HUES48 (cell line): ENCODE measurements at regions not wholly inside any gene's neighbourhood (a gene's known extent, or its start where the extent isn't known, plus 50 kb on each side); places are given as distances from the start of the nearest gene placed in this dataset.
"Not testable (repeated sequence)": the region's sequence is repeated elsewhere in the genome, so short reads cannot be mapped to it uniquely, and the experiment has no call there.

Experiments used
- H3K27ac ChIP-seq: one replicate; pipeline ENCODE4 v1.7.0; 2013; ENCODE audit warnings: low read depth, low read length, inconsistent platforms
- H3K27me3 ChIP-seq: 2 replicates; pipeline ENCODE4 v1.6.1; 2013; ENCODE audit warnings: mild to moderate bottlenecking, low read length; ENCODE audit not compliant: control insufficient read depth, insufficient read depth
- H3K36me3 ChIP-seq: 2 replicates; pipeline ENCODE4 v1.6.1; 2013; ENCODE audit warnings: low read length; ENCODE audit not compliant: control insufficient read depth, insufficient read depth
- H3K4me1 ChIP-seq: 2 replicates; pipeline ENCODE4 v1.6.1; 2013; ENCODE audit warnings: mild to moderate bottlenecking, low read length; ENCODE audit not compliant: control insufficient read depth, insufficient read depth
- H3K4me3 ChIP-seq: 2 replicates; pipeline ENCODE4 v1.5.1; 2013; ENCODE audit warnings: mild to moderate bottlenecking, low read depth, low read length
- H3K9ac ChIP-seq: 2 replicates; pipeline ENCODE4 v1.6.1; 2013; ENCODE audit warnings: mild to moderate bottlenecking, low read depth, low read length, moderate library complexity
- H3K9me3 ChIP-seq: 2 replicates; pipeline ENCODE4 v1.6.1; 2013; ENCODE audit warnings: low read length; ENCODE audit not compliant: control insufficient read depth, insufficient read depth

GRCh38 chr5:87121304-87122150, 146.2 kb upstream of the RASA1 start:
- Histone ChIP-seq H3K4me3 (no peak overlapping the region), H3K36me3 (no peaks in the 10 kb centered on the region), H3K27ac (no peak overlapping the region), H3K9me3 (no peaks in the 10 kb centered on the region), H3K27me3 (no peaks in the 10 kb centered on the region), H3K4me1 (peaks cover 4% of the 10 kb centered on the region; the same call in 1 of the 2 replicates), H3K9ac (no peak overlapping the region)

- Histone ChIP-seq H3K9ac (no peak overlapping the region), H3K4me3 (no peak overlapping the region), H3K4me1 (peaks cover 4% of the 10 kb centered on the region; the same call in 1 of the 2 replicates), H3K36me3 (no peaks in the 10 kb centered on the region), H3K27me3 (no peaks in the 10 kb centered on the region), H3K27ac (no peak overlapping the region), H3K9me3 (no peaks in the 10 kb centered on the region)
Measured at GRCh38 chr5:87122151-87122977, 145.3 kb upstream of the RASA1 start.

GRCh38 chr5:87125766-87126165, 141.9 kb upstream of the RASA1 start:
- Histone ChIP-seq H3K27me3 (no peaks in the 10 kb centered on the region), H3K36me3 (no peaks in the 10 kb centered on the region), H3K4me3 (no peak overlapping the region), H3K4me1 (peaks cover 4% of the 10 kb centered on the region; the same call in 1 of the 2 replicates), H3K9ac (no peak overlapping the region), H3K9me3 (no peaks in the 10 kb centered on the region), H3K27ac (no peak overlapping the region)

GRCh38 chr5:87126869-87127268, 140.8 kb upstream of the RASA1 start:
- no peaks in the 10 kb centered on the region for H3K36me3 ChIP-seq
- no peak overlapping the region for H3K27ac ChIP-seq

GRCh38 chr5:87127426-87127825, 140.3 kb upstream of the RASA1 start:
- H3K27ac ChIP-seq: no peak overlapping the region
- H3K36me3 ChIP-seq: no peaks in the 10 kb centered on the region

More at GRCh38 chr5:87126869-87127268, 140.8 kb upstream of the RASA1 start:
- Histone ChIP-seq H3K9ac (no peak overlapping the region), H3K4me1 (peaks cover 4% of the 10 kb centered on the region; the same call in 1 of the 2 replicates), H3K9me3 (no peaks in the 10 kb centered on the region), H3K27me3 (no peaks in the 10 kb centered on the region), H3K4me3 (no peak overlapping the region)

GRCh38 chr5:87127956-87128687, 139.6 kb upstream of the RASA1 start:
- H3K9me3 ChIP-seq: no peaks in the 10 kb centered on the region
- peaks cover 3% of the 10 kb centered on the region; the same call in 1 of the 2 replicates for H3K4me1 ChIP-seq
- H3K36me3 ChIP-seq: no peaks in the 10 kb centered on the region
- no peak overlapping the region for H3K4me3 ChIP-seq
- H3K9ac ChIP-seq: no peak overlapping the region
- H3K27me3 ChIP-seq: no peaks in the 10 kb centered on the region
- no peak overlapping the region for H3K27ac ChIP-seq

More at GRCh38 chr5:87127426-87127825, 140.3 kb upstream of the RASA1 start:
- Histone ChIP-seq H3K9ac (no peak overlapping the region), H3K4me3 (no peak overlapping the region), H3K9me3 (no peaks in the 10 kb centered on the region), H3K27me3 (no peaks in the 10 kb centered on the region), H3K4me1 (peaks cover 4% of the 10 kb centered on the region; the same call in 1 of the 2 replicates)

GRCh38 chr5:87129046-87129445, 138.6 kb upstream of the RASA1 start:
- no peak overlapping the region for H3K27ac ChIP-seq
- H3K4me1 ChIP-seq: no peaks in the 10 kb centered on the region
- no peaks in the 10 kb centered on the region for H3K27me3 ChIP-seq
- H3K9me3 ChIP-seq: no peaks in the 10 kb centered on the region
- no peak overlapping the region for H3K9ac ChIP-seq
- H3K36me3 ChIP-seq: no peaks in the 10 kb centered on the region
- H3K4me3 ChIP-seq: no peak overlapping the region

- H3K4me1 ChIP-seq: peaks cover 6% of the 10 kb centered on the region; the same call in 1 of the 2 replicates
- H3K9ac ChIP-seq: no peak overlapping the region
- H3K27me3 ChIP-seq: no peaks in the 10 kb centered on the region
- H3K36me3 ChIP-seq: no peaks in the 10 kb centered on the region
- H3K4me3 ChIP-seq: no peak overlapping the region
- no peak overlapping the region for H3K27ac ChIP-seq
- H3K9me3 ChIP-seq: no peaks in the 10 kb centered on the region
Measured at GRCh38 chr5:87132696-87133095, 135.0 kb upstream of the RASA1 start.

- not testable (repeated sequence) for H3K27me3 ChIP-seq, H3K36me3 ChIP-seq, H3K4me3 ChIP-seq, H3K9me3 ChIP-seq, H3K9ac ChIP-seq, H3K4me1 ChIP-seq, H3K27ac ChIP-seq
Measured at GRCh38 chr5:87134513-87134912, 133.2 kb upstream of the RASA1 start.

- Histone ChIP-seq H3K27me3 (no peaks in the 10 kb centered on the region), H3K36me3 (no peaks in the 10 kb centered on the region), H3K4me1 (peaks cover 6% of the 10 kb centered on the region; the same call in 1 of the 2 replicates), H3K9ac (no peak overlapping the region), H3K9me3 (no peaks in the 10 kb centered on the region), H3K27ac (no peak overlapping the region), H3K4me3 (no peak overlapping the region)
Measured at GRCh38 chr5:87136096-87136495, 131.6 kb upstream of the RASA1 start.
